Endothelial cell of umbilical vein (primary cell): ENCODE measurements at regions not wholly inside any gene's neighbourhood (a gene's known extent, or its start where the extent isn't known, plus 50 kb on each side); places are given as distances from the start of the nearest gene placed in this dataset.

Experiments used
- BruUV-seq: library from RNA; stranded (reverse); fragments of 400-500 nt; replicated peaks from 2 replicates; lab custom pipeline; 2021; lab: Mats Ljungman, UMichigan
- CTCF ChIA-PET: fragments of 300-600, 350-600 bp; sonication (Branson Sonifier 250); formaldehyde crosslinking; loops from one replicate; lab custom pipeline; 2021; ENCODE audit warnings: antibody characterized with exemption, inconsistent platforms; lab: Charles Lee
- POLR2A ChIA-PET: fragments of 300-600, 350-600 bp; sonication (Branson Sonifier 250); formaldehyde crosslinking; loops from one replicate; lab custom pipeline; 2021; ENCODE audit warnings: antibody characterized with exemption, inconsistent platforms; lab: Charles Lee
- DNase-seq: peaks from one replicate; pipeline ENCODE4 v3.0.0-alpha.2; 2011; ENCODE audit warnings: low read depth, low spot score
- FAIRE-seq: peaks from 2 replicates; lab custom pipeline; 2011; peaks lifted over from hg19 to GRCh38; lab: Jason Lieb, UNC
- H2AFZ ChIP-seq: 2 replicates; pipeline ENCODE4 v1.6.0; 2012; ENCODE audit warnings: low read depth, low read length, control low read depth, inconsistent platforms
- H3K27ac ChIP-seq: 2 replicates; pipeline ENCODE4 v1.5.1; 2011; ENCODE audit warnings: low read depth, mild to moderate bottlenecking, control low read depth, low read length, moderate library complexity; ENCODE audit not compliant: insufficient read depth
- H3K27me3 ChIP-seq, 2 experiments: 2 replicates each; pipeline versions ENCODE4 v1.6.0 to v1.6.1; 2011; ENCODE audit warnings: low read length in 2 of 2, mixed read lengths in 1 of 2; ENCODE audit not compliant: control insufficient read depth in 2 of 2, insufficient read depth in 2 of 2
- H3K36me3 ChIP-seq, 2 experiments: 2 replicates in 1 of 2; 3 replicates in 1 of 2; pipeline ENCODE4 v1.5.1; 2011; ENCODE audit warnings: low read length in 2 of 2, mild to moderate bottlenecking in 1 of 2, moderate library complexity in 1 of 2; ENCODE audit not compliant: control insufficient read depth in 2 of 2, insufficient read depth in 2 of 2; ENCODE audit errors: extremely low read depth in 1 of 2
- H3K4me1 ChIP-seq: 3 replicates; pipeline ENCODE4 v1.5.1; 2011; ENCODE audit warnings: mild to moderate bottlenecking, low read length; ENCODE audit not compliant: control insufficient read depth, insufficient read depth; ENCODE audit errors: extremely low read depth
- H3K4me2 ChIP-seq: 2 replicates; pipeline ENCODE4 v1.6.1; 2011; ENCODE audit warnings: low read length, control low read depth, mixed read lengths; ENCODE audit not compliant: insufficient read depth
- H3K4me3 ChIP-seq, 3 experiments: fragments of 200-600 bp in 1 of 3; sonication (generic), shearing (Covaris generic) in 1 of 3; replicated peaks in 1 of 3; 2 replicates each; pipeline ENCODE4 v1.5.1; 2011 to 2016; ENCODE audit warnings: control low read depth in 3 of 3, low read length in 3 of 3, mild to moderate bottlenecking in 2 of 3, inconsistent platforms in 1 of 3, low read depth in 1 of 3, moderate library complexity in 1 of 3; ENCODE audit not compliant: insufficient read depth in 1 of 3
- H3K79me2 ChIP-seq: 2 replicates; pipeline ENCODE4 v1.6.0; 2012; ENCODE audit warnings: low read length, inconsistent platforms; ENCODE audit not compliant: control insufficient read depth, insufficient read depth
- H3K9ac ChIP-seq: replicated peaks from 2 replicates; pipeline ENCODE3; 2011; ENCODE audit warnings: low read length, control low read depth; ENCODE audit not compliant: insufficient read depth; ENCODE audit errors: extremely low read depth
- H3K9me1 ChIP-seq: replicated peaks from 3 replicates; pipeline ENCODE4 v1.6.0; 2011; ENCODE audit warnings: mild to moderate bottlenecking, low read length; ENCODE audit not compliant: control insufficient read depth, insufficient read depth; ENCODE audit errors: extremely low read depth
- H3K9me3 ChIP-seq: replicated peaks from 2 replicates; pipeline ENCODE4 v1.5.1; 2012; ENCODE audit warnings: low read length, inconsistent platforms; ENCODE audit not compliant: control insufficient read depth, insufficient read depth
- H4K20me1 ChIP-seq: replicated peaks from 2 replicates; pipeline ENCODE3; 2011; ENCODE audit warnings: mild to moderate bottlenecking, low read length; ENCODE audit not compliant: control insufficient read depth, insufficient read depth; ENCODE audit errors: extremely low read depth
- CTCF ChIP-seq, 2 donors: IDR thresholded peaks; 1 replicate in 1 of 2; 2 replicates in 1 of 2; pipeline ENCODE4 v1.5.1; 2011; ENCODE audit warnings: low read length in 2 of 2, mild to moderate bottlenecking in 2 of 2, moderate library complexity in 2 of 2, control low read depth in 1 of 2, inconsistent platforms in 1 of 2, low read depth in 1 of 2; ENCODE audit not compliant: insufficient read depth in 1 of 2; ENCODE audit errors: extremely low read depth in 1 of 2
- EZH2 ChIP-seq: IDR thresholded peaks from 2 replicates; pipeline ENCODE4 v1.6.1; 2012; ENCODE audit warnings: borderline replicate concordance, low read depth, mild to moderate bottlenecking, moderate library complexity, low read length, inconsistent platforms; ENCODE audit not compliant: severe bottlenecking
- FOS ChIP-seq: IDR thresholded peaks from 2 replicates; pipeline ENCODE4 v1.6.1; 2011; ENCODE audit warnings: mild to moderate bottlenecking, low read length, moderate library complexity, borderline replicate concordance; ENCODE audit not compliant: insufficient read depth
- GATA2 ChIP-seq: IDR thresholded peaks from 2 replicates; pipeline ENCODE4 v1.7.0; 2011; ENCODE audit warnings: low read depth, mild to moderate bottlenecking, moderate library complexity, mixed read lengths, low read length; ENCODE audit not compliant: insufficient read length, insufficient read depth
- JUN ChIP-seq: IDR thresholded peaks from 2 replicates; pipeline ENCODE4 v1.6.1; 2011; ENCODE audit warnings: borderline replicate concordance, low read depth; ENCODE audit not compliant: insufficient read length, insufficient read depth
- POLR2A ChIP-seq: IDR thresholded peaks from 2 replicates; pipeline ENCODE4 v1.6.1; 2012; ENCODE audit warnings: low read depth, mild to moderate bottlenecking, control low read depth, low read length
- POLR2AphosphoS5 ChIP-seq: IDR thresholded peaks from 2 replicates; pipeline ENCODE4 v1.6.1; 2012; ENCODE audit warnings: low read depth, mild to moderate bottlenecking, control low read depth, low read length, moderate library complexity; ENCODE audit not compliant: insufficient read depth
- dilution Hi-C: fragments of 300-500 bp; cut with MboI; formaldehyde crosslinking; loops from one replicate; pipeline ENCODE4 v1.15.0; 2019; ENCODE audit warnings: low sequenced_read_pairs; ENCODE audit not compliant: extremely low pct_ligation_motif_present
- intact Hi-C: fragments of 100-400 bp; cut with micrococcal nuclease; formaldehyde crosslinking; loops from one replicate; pipeline ENCODE4 v1.10.0; 2022

DNA sequence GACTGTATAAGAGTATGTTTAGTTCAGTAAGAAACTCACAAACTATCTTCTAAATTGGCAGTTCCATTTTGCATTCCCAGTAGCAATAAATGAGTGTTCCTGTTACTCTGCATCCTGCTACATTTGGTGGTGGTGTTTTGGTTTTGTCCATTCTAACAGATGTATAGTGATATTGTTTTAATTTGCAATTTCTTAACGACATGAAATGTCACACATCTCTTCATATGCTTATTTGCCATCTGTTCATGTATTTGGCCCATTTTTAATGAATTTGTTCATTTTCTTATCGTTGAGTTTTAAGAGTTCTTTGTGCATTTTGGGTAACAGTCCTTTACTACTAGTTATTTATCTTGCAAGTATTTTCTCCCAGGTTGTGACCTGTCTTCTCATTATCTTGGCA, 232.2 kb downstream of the TMA16 start:
- dilution Hi-C loops = no loop called here
- Histone ChIP-seq H3K27ac (no peak overlapping the region), H3K36me3 (no peaks in the 10 kb centered on the region), H3K27me3 (no peaks in the 10 kb centered on the region), H4K20me1 (no peaks in the 10 kb centered on the region), H3K9me1 (no peaks in the 10 kb centered on the region), H3K4me3 (no peak overlapping the region), H3K9me3 (no peaks in the 10 kb centered on the region), H2AFZ (no peak overlapping the region), H3K9ac (no peak overlapping the region), H3K79me2 (no peaks in the 10 kb centered on the region), H3K4me2 (no peak overlapping the region), H3K4me1 (no peaks in the 10 kb centered on the region)
- intact Hi-C loops = no loop called here
- POLR2A ChIA-PET = no interaction called here
- no TSS peak for BruUV-seq
- DNase-seq (no peak), FAIRE-seq (no peak)
- CTCF ChIA-PET = no interaction called here
- no peak for TF ChIP-seq JUN
- no peak for TF ChIP-seq CTCF (IDR thresholded peaks at IDR 0.05; ENCODE audit: extremely low read depth in 1 of 2, insufficient read depth in 1 of 2, low read depth in 1 of 2, low read length in 2 of 2)
- no peak for TF ChIP-seq FOS
- TF ChIP-seq EZH2 = no peak
- TF ChIP-seq GATA2 = no peak

GRCh38 chr4:163731071-163731470, 236.6 kb downstream of the TMA16 start:
- Histone ChIP-seq H3K4me2 (no peak overlapping the region), H3K36me3 (no peaks in the 10 kb centered on the region), H3K9me3 (no peaks in the 10 kb centered on the region), H2AFZ (no peak overlapping the region), H3K4me1 (no peaks in the 10 kb centered on the region), H3K4me3 (no peak overlapping the region), H3K27ac (no peak overlapping the region), H3K79me2 (no peaks in the 10 kb centered on the region), H3K9me1 (no peaks in the 10 kb centered on the region), H3K9ac (no peak overlapping the region), H3K27me3 (no peaks in the 10 kb centered on the region), H4K20me1 (no peaks in the 10 kb centered on the region)
- POLR2A ChIA-PET = no interaction called here
- BruUV-seq = no TSS peak
- intact Hi-C loops = no loop called here
- DNase-seq (no peak), FAIRE-seq (no peak)
- CTCF ChIA-PET = no interaction called here
- dilution Hi-C loops = no loop called here
- TF ChIP-seq POLR2A = no peak
- no peak for TF ChIP-seq GATA2
- no peak for TF ChIP-seq FOS
- no peak for TF ChIP-seq POLR2AphosphoS5
- no peak for TF ChIP-seq EZH2
